Type B pancreatic cell (in vitro differentiated cells): ENCODE measurements at regions not wholly inside any gene's neighbourhood (a gene's known extent, or its start where the extent isn't known, plus 50 kb on each side); places are given as distances from the start of the nearest gene placed in this dataset.

Experiments used
- DNase-seq: peaks from one replicate; pipeline ENCODE4 v3.0.0; 2021; ENCODE audit warnings: mixed read lengths; ENCODE audit not compliant: unreplicated experiment; ENCODE audit errors: extremely low spot score
- H3K27ac Mint-ChIP-seq: 2 replicates; pipeline ENCODE4 v1.8.0; 2021; ENCODE audit warnings: mild to moderate bottlenecking, mixed read lengths
- H3K27me3 Mint-ChIP-seq: 2 replicates; pipeline ENCODE4 v1.8.0; 2021; ENCODE audit warnings: mixed read lengths
- H3K36me3 Mint-ChIP-seq: 2 replicates; pipeline ENCODE4 v1.8.0; 2021; ENCODE audit warnings: mixed read lengths
- H3K4me1 Mint-ChIP-seq: one replicate; pipeline ENCODE4 v1.8.0; 2021; ENCODE audit warnings: mixed read lengths; ENCODE audit not compliant: unreplicated experiment
- H3K4me3 Mint-ChIP-seq: 2 replicates; pipeline ENCODE4 v1.8.0; 2021; ENCODE audit warnings: mild to moderate bottlenecking, mixed read lengths
- H3K9me3 Mint-ChIP-seq: 2 replicates; pipeline ENCODE4 v1.8.0; 2021; ENCODE audit warnings: mixed read lengths
- CTCF ChIP-seq: fragments of 200-600 bp; sonication (generic); conservative IDR thresholded peaks from 2 replicates; pipeline ENCODE4 v1.5.0; 2021; ENCODE audit warnings: antibody characterized with exemption, mild to moderate bottlenecking

- peaks cover 4% of the 10 kb centered on the region for H3K9me3 Mint-ChIP-seq
- DNase-seq = peak; percentile 1
- H3K36me3 Mint-ChIP-seq = no peaks in the 10 kb centered on the region
- H3K4me1 Mint-ChIP-seq = peaks cover 28% of the 10 kb centered on the region
- TF ChIP-seq CTCF = no peak
- no peak overlapping the region for H3K4me3 Mint-ChIP-seq
- H3K27ac Mint-ChIP-seq = no peak overlapping the region
- no peaks in the 10 kb centered on the region for H3K27me3 Mint-ChIP-seq
Observed at GRCh38 chr2:128436479-128437203, 118.0 kb upstream of the HS6ST1 start.

- peaks cover 4% of the 10 kb centered on the region for H3K9me3 Mint-ChIP-seq
- H3K27me3 Mint-ChIP-seq = no peaks in the 10 kb centered on the region
- H3K4me3 Mint-ChIP-seq = no peak overlapping the region
- no peak for TF ChIP-seq CTCF
- peaks cover 31% of the 10 kb centered on the region for H3K4me1 Mint-ChIP-seq
- no peaks in the 10 kb centered on the region for H3K36me3 Mint-ChIP-seq
- peak; percentile 62 for DNase-seq
- H3K27ac Mint-ChIP-seq = no peak overlapping the region
Observed at GRCh38 chr2:128437204-128437565, 118.5 kb upstream of the HS6ST1 start.

DNA sequence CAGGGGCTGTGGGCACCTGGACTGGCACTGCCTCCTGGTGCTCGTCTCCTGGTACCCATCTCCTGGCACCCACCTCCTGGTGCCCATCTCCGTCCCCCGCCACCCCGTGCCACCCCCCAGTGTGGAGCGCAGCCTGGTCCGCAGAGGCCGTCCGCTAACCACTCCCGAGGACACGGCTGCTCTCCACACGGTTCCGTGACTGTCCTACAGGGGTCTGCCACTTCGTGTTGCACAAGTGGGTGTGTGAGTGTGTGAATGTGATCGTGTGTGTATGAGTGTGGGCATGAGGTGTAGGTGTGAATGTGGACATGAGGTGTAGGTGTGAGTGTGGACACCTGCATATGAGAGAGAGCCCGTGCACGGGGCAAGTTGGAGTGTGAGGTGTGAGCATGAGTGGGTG, 119.4 kb upstream of the HS6ST1 start:
- Mint-ChIP-seq H3K27me3 (no peaks in the 10 kb centered on the region), H3K4me3 (no peak overlapping the region), H3K4me1 (peaks cover 40% of the 10 kb centered on the region), H3K9me3 (no peaks in the 10 kb centered on the region), H3K36me3 (no peaks in the 10 kb centered on the region), H3K27ac (no peak overlapping the region)
- no peak for TF ChIP-seq CTCF
- DNase-seq = no peak

DNA sequence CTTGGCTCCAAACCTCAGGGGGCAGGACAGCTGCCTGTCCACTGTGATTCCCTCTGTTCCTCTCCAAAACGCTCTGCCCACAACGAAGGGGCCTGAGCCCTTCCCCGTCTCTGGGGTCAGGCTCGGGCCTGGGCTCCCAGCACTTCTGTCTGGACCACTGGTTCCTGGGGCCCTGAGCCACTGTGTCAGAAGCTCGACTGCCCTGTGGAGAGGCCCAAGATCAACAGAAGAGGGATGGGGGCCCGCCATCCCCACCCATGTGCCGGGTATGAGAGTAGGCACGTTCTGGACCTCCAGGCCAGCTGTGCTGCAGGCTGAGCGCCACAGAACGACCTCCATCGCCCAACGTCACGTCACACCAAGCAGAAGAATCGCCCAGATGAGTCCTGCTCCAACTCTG, 119.9 kb upstream of the HS6ST1 start:
- Mint-ChIP-seq H3K27ac (no peak overlapping the region), H3K36me3 (no peaks in the 10 kb centered on the region), H3K9me3 (no peaks in the 10 kb centered on the region), H3K4me1 (peaks cover 41% of the 10 kb centered on the region), H3K27me3 (no peaks in the 10 kb centered on the region), H3K4me3 (no peak overlapping the region)
- TF ChIP-seq CTCF = no peak
- peak; percentile 51 for DNase-seq

DNA sequence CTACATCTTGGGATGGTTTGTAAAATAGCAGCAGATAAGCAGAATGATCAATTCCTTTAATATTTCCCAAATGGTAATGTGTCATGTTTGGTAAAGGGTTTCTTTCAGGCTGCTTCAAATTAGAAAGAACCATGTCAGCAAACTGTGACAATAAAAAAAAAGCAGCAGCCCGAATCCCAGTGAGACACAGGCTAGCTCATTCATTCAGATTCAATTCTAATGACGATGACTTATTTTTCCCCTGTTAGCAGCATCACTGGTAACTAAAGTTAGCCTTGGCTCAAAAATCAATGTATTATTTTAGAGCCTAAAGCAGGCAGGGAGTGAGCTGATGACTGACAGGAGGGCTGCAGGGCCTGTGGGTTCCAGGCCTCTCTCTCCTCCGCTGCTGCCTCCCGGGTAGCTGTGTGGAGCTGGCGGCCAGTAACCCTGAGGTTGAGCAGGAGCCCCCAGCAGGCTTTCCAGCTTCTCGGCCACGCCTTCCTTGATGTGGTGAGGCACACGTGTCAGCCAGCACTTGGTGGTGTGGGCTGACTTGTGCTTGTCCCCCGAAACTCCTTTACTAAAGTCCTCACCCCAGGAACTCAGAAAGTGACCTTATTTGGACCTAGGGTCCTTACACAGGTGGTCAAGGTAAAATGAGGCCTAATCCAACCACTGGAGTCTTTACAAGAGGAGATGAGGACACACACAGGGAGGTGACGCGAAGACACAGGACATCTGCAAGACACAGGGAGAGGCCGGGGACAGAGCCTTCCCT, 120.5 kb upstream of the HS6ST1 start:
- no peaks in the 10 kb centered on the region for H3K9me3 Mint-ChIP-seq
- no peak overlapping the region for H3K4me3 Mint-ChIP-seq
- TF ChIP-seq CTCF = no peak
- H3K27ac Mint-ChIP-seq = no peak overlapping the region
- no peaks in the 10 kb centered on the region for H3K27me3 Mint-ChIP-seq
- peaks cover 41% of the 10 kb centered on the region for H3K4me1 Mint-ChIP-seq
- H3K36me3 Mint-ChIP-seq = no peaks in the 10 kb centered on the region
- DNase-seq = peak; percentile 42
